Testis (tissue), 2 donors: ENCODE measurements at regions not wholly inside any gene's neighbourhood (a gene's known extent, or its start where the extent isn't known, plus 50 kb on each side); places are given as distances from the start of the nearest gene placed in this dataset.

ENCODE experiments used
- POLR2A ChIP-seq: fragments of 450-650 bp; IDR thresholded peaks from one replicate; pipeline ENCODE4 v1.6.1; 2017; ENCODE audit warnings: antibody characterized with exemption, mild to moderate bottlenecking, moderate library complexity
- TF ChIP-seq, protein P1 (sequence below), 3 experiments: fragments of 450-650 bp in 2 of 3; fragments of 200-600 bp in 1 of 3; sonication (generic) in 1 of 3; IDR thresholded peaks; one replicate each; pipeline ENCODE4 v1.5.1; 2016 to 2019; ENCODE audit warnings: antibody characterized with exemption in 3 of 3, mild to moderate bottlenecking in 2 of 3, moderate library complexity in 1 of 3

DNA sequence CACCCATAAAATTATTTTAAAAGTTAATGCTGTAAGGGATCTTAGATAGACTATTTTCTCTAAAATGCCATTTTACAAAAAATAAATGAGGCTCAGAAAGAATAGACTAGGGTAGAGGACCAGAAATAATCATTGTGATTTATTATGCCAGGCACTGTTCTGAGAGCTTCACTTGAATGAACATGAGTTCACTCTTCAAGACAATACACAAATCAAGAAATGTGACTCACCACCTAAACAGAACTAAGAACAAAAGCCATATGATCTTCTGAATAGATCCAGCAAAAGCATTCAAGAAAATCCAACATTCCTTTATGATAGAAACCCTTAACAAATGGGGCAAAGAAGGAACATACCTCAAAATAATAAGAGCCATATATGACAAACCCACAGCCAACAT lies 582.0 kb downstream of the PKHD1 start:
- TF ChIP-seq, protein P1, sequence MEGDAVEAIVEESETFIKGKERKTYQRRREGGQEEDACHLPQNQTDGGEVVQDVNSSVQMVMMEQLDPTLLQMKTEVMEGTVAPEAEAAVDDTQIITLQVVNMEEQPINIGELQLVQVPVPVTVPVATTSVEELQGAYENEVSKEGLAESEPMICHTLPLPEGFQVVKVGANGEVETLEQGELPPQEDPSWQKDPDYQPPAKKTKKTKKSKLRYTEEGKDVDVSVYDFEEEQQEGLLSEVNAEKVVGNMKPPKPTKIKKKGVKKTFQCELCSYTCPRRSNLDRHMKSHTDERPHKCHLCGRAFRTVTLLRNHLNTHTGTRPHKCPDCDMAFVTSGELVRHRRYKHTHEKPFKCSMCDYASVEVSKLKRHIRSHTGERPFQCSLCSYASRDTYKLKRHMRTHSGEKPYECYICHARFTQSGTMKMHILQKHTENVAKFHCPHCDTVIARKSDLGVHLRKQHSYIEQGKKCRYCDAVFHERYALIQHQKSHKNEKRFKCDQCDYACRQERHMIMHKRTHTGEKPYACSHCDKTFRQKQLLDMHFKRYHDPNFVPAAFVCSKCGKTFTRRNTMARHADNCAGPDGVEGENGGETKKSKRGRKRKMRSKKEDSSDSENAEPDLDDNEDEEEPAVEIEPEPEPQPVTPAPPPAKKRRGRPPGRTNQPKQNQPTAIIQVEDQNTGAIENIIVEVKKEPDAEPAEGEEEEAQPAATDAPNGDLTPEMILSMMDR (IDR thresholded peaks at IDR 0.05) = no peak
- no peak for TF ChIP-seq POLR2A
